Smooth muscle cell (in vitro differentiated cells): ENCODE measurements at regions not wholly inside any gene's neighbourhood (a gene's known extent, or its start where the extent isn't known, plus 50 kb on each side); places are given as distances from the start of the nearest gene placed in this dataset.
"Not testable (repeated sequence)": the region's sequence is repeated elsewhere in the genome, so short reads cannot be mapped to it uniquely, and the experiment has no call there.

Source experiments
- DNase-seq: peaks from one replicate; lab custom pipeline; 2025; ENCODE audit not compliant: unreplicated experiment; lab: John Stamatoyannopoulos, UW
- H2AFZ ChIP-seq: fragments of 200-600 bp; sonication (generic); 2 replicates; pipeline ENCODE4 v1.6.0; 2016; ENCODE audit warnings: antibody characterized with exemption, low read depth, mild to moderate bottlenecking
- H3F3A ChIP-seq: fragments of 200-600 bp; sonication (generic); 2 replicates; pipeline ENCODE4 v1.6.0; 2017; ENCODE audit warnings: antibody characterized with exemption, low read depth
- H3K27ac ChIP-seq: fragments of 200-600 bp; sonication (generic); 2 replicates; pipeline ENCODE4 v1.5.1; 2016; ENCODE audit warnings: low read depth, mild to moderate bottlenecking
- H3K27me3 ChIP-seq: fragments of 200-600 bp; sonication (generic); 2 replicates; pipeline ENCODE4 v1.6.1; 2016; ENCODE audit warnings: low read depth, mild to moderate bottlenecking
- H3K36me3 ChIP-seq: fragments of 200-600 bp; sonication (generic); 2 replicates; pipeline ENCODE4 v1.5.1; 2016; ENCODE audit warnings: low read depth
- H3K4me1 ChIP-seq: fragments of 200-600 bp; sonication (generic); 2 replicates; pipeline ENCODE4 v1.5.1; 2016; ENCODE audit warnings: low read depth
- H3K4me2 ChIP-seq: fragments of 200-600 bp; sonication (generic); 2 replicates; pipeline ENCODE4 v1.6.0; 2016; ENCODE audit warnings: mild to moderate bottlenecking
- H3K4me3 ChIP-seq: fragments of 200-600 bp; sonication (generic); 2 replicates; pipeline ENCODE4 v1.5.1; 2016; ENCODE audit warnings: mild to moderate bottlenecking
- H3K79me2 ChIP-seq: fragments of 200-600 bp; sonication (generic); 2 replicates; pipeline ENCODE4 v1.6.0; 2016; ENCODE audit warnings: low read depth, mild to moderate bottlenecking
- H3K9ac ChIP-seq: fragments of 200-600 bp; sonication (generic); 2 replicates; pipeline ENCODE4 v1.6.0; 2016; ENCODE audit warnings: low read depth
- H3K9me3 ChIP-seq: fragments of 200-600 bp; sonication (generic); replicated peaks from 2 replicates; pipeline ENCODE4 v1.5.1; 2016; ENCODE audit warnings: low read depth
- H4K20me1 ChIP-seq: fragments of 200-600 bp; sonication (generic); 2 replicates; pipeline ENCODE4 v1.6.0; 2016; ENCODE audit warnings: low read depth
- WGBS: methylation state at CpG from one replicate; pipeline ENCODE4 v1.1.7; 2016; ENCODE audit warnings: low lambda C conversion rate; 5-methylcytosine and 5-hydroxymethylcytosine counted together
- TF ChIP-seq, protein P1 (sequence below): fragments of 200-600 bp; sonication (generic); IDR thresholded peaks from 2 replicates; pipeline ENCODE4 v1.5.1; 2017; ENCODE audit warnings: borderline replicate concordance, mild to moderate bottlenecking, antibody characterized with exemption; ENCODE audit not compliant: insufficient read depth, poor library complexity, severe bottlenecking

DNA sequence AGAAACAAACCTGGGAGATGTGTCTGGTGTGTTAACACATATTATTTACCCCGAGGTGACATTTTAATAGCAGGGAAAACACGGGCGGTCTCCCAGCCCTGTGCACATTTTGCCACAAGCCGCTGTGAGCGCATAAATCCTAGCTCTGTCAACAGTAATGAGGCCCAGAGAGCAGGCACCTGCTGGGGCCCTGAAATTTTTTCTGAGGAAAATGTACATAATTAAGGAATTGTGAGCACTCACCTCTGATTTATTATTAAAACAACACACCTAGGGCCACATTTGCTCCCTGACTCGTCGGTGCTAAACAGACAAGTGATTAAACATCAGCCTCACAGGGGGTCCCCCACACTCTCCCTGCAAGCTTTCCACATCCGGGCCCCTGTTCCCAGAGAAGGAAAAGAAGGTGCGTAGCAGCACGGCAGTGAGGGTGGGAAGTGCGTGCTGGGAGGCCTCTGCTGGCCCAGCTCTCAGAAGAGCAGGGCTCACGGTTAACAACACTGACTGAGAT lies 616.3 kb downstream of the UQCRFS1 start:
- H3F3A ChIP-seq, result no peaks in the 10 kb centered on the region
- H4K20me1 ChIP-seq, result no peaks in the 10 kb centered on the region
- no peak overlapping the region for H3K4me2 ChIP-seq
- H3K79me2 ChIP-seq, result no peaks in the 10 kb centered on the region
- no peak for DNase-seq
- H3K27ac ChIP-seq, result no peak overlapping the region
- no peak overlapping the region for H3K9ac ChIP-seq
- 83% methylated on average over 12 of the region's 12 CpGs for WGBS
- H3K4me3 ChIP-seq, result no peak overlapping the region
- H3K27me3 ChIP-seq, result no peaks in the 10 kb centered on the region
- H3K9me3 ChIP-seq, result no peaks in the 10 kb centered on the region
- H2AFZ ChIP-seq, result no peak overlapping the region
- TF ChIP-seq, protein P1, sequence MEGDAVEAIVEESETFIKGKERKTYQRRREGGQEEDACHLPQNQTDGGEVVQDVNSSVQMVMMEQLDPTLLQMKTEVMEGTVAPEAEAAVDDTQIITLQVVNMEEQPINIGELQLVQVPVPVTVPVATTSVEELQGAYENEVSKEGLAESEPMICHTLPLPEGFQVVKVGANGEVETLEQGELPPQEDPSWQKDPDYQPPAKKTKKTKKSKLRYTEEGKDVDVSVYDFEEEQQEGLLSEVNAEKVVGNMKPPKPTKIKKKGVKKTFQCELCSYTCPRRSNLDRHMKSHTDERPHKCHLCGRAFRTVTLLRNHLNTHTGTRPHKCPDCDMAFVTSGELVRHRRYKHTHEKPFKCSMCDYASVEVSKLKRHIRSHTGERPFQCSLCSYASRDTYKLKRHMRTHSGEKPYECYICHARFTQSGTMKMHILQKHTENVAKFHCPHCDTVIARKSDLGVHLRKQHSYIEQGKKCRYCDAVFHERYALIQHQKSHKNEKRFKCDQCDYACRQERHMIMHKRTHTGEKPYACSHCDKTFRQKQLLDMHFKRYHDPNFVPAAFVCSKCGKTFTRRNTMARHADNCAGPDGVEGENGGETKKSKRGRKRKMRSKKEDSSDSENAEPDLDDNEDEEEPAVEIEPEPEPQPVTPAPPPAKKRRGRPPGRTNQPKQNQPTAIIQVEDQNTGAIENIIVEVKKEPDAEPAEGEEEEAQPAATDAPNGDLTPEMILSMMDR, result no peak
- H3K4me1 ChIP-seq, result no peaks in the 10 kb centered on the region
- no peaks in the 10 kb centered on the region for H3K36me3 ChIP-seq

DNA sequence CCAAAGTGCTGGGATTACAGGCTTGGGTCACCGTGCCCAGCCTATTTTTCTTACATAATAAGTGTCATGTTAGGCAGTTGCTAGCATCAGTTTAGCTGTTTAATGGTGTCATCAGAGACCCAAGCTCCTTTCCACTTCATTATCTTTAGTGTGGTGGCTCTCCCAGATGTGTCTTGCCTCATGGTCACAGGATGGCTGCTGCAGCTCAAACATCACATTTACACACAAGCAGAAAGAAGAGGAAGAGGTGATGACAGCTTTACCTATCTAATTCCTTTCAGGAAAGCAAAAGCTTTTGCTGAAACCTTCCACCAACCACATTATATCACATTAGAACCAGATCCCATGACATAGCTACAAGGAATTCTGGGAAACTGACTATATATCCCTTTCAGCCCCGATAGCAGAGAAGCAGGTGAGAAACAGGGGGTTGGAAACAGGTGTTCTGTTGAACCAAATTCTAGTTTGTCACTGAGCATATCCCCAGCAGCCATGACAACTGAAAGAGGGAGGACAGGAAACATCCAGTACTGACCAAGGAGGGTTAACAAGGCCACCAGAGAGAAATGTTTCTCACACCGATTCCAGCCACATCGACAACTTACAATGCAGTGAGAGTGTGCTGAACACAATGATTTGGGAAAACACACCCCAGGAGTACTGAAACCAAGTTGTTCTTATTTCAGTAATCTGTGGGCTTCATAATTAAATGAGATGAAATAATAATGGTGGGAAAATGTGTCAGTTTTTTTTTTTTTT lies 617.0 kb downstream of the UQCRFS1 start:
- H3K36me3 ChIP-seq, result no peaks in the 10 kb centered on the region
- no peak overlapping the region for H3K4me3 ChIP-seq
- H4K20me1 ChIP-seq, result no peaks in the 10 kb centered on the region
- H3K27ac ChIP-seq, result no peak overlapping the region
- H3F3A ChIP-seq, result no peaks in the 10 kb centered on the region
- 90% methylated on average over 4 of the region's 4 CpGs for WGBS
- TF ChIP-seq, protein P1, result no peak
- no peaks in the 10 kb centered on the region for H3K79me2 ChIP-seq
- H3K9ac ChIP-seq, result no peak overlapping the region
- no peak for DNase-seq
- H3K4me2 ChIP-seq, result no peak overlapping the region
- H2AFZ ChIP-seq, result no peak overlapping the region
- H3K27me3 ChIP-seq, result no peaks in the 10 kb centered on the region
- H3K4me1 ChIP-seq, result no peaks in the 10 kb centered on the region
- H3K9me3 ChIP-seq, result no peaks in the 10 kb centered on the region

DNA sequence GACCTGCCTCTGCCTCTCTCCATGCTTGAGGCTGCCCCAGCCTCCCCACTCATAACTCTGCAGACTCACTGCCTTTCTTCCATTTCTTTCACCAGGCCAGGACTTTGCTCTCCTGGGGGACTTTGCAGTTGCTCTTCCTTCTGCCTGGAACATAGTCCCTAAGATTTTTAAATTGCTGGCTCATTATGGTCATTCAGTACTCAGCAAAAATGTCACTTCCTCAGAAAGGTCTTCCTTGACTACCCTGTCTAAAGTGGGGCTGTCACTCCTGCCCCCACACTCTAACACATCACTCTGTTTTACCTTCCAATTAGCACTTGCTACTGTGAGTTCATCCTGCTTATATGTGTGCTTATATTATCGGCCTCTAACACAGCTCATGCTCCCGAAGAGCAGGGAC lies 618.2 kb downstream of the UQCRFS1 start:
- no peaks in the 10 kb centered on the region for H4K20me1 ChIP-seq
- H3K4me2 ChIP-seq, result no peak overlapping the region
- TF ChIP-seq, protein P1, result no peak
- no peaks in the 10 kb centered on the region for H3F3A ChIP-seq
- H3K79me2 ChIP-seq, result no peaks in the 10 kb centered on the region
- no peak for DNase-seq
- H3K36me3 ChIP-seq, result no peaks in the 10 kb centered on the region
- 88% methylated on average over 2 of the region's 2 CpGs for WGBS
- no peak overlapping the region for H2AFZ ChIP-seq
- H3K9me3 ChIP-seq, result no peaks in the 10 kb centered on the region
- H3K27ac ChIP-seq, result no peak overlapping the region
- H3K4me1 ChIP-seq, result no peaks in the 10 kb centered on the region
- no peaks in the 10 kb centered on the region for H3K27me3 ChIP-seq
- no peak overlapping the region for H3K9ac ChIP-seq
- no peak overlapping the region for H3K4me3 ChIP-seq

DNA sequence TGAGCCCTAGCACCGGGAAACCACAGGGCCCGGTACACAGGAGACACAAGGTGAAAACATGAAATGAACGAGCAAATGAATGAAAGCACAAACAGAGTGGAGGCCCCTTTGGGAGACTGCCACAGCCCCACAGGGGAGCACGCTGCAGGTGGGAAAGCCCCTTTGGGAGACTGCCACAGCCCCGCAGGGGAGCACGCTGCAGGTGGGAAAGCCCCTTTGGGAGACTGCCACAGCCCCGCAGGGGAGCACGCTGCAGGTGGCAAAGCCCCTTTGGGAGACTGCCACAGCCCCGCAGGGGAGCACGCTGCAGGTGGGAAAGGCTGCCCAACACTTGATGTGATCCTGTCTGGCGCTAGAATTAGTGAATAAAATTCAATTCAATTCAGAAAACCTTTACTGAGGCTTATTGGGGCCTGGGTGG lies 623.0 kb downstream of the UQCRFS1 start:
- not testable (repeated sequence) for H3K4me3 ChIP-seq, H4K20me1 ChIP-seq, H3K9ac ChIP-seq, H3K79me2 ChIP-seq, H3K27ac ChIP-seq, H3F3A ChIP-seq, H2AFZ ChIP-seq, DNase-seq, H3K4me1 ChIP-seq, H3K9me3 ChIP-seq, H3K27me3 ChIP-seq, H3K4me2 ChIP-seq, H3K36me3 ChIP-seq
- WGBS, result 81% methylated on average over 11 of the region's 11 CpGs
